SK-N-SH (cell line): ENCODE measurements at regions not wholly inside any gene's neighbourhood (a gene's known extent, or its start where the extent isn't known, plus 50 kb on each side); places are given as distances from the start of the nearest gene placed in this dataset.

Experiments
- CTCF ChIP-seq: fragments of 200-600 bp; sonication (generic); IDR thresholded peaks from 2 replicates; pipeline ENCODE4 v1.6.1; 2017; ENCODE audit warnings: antibody characterized with exemption, mild to moderate bottlenecking, moderate library complexity
- NRF1 ChIP-seq: IDR thresholded peaks from 2 replicates; pipeline ENCODE4 v1.6.1; 2012; ENCODE audit warnings: low read depth, mild to moderate bottlenecking, low read length
- POLR2AphosphoS5 ChIP-seq: IDR thresholded peaks from 2 replicates; pipeline ENCODE4 v1.6.1; 2012; ENCODE audit warnings: low read depth, low read length
- USF1 ChIP-seq: IDR thresholded peaks from 2 replicates; pipeline ENCODE4 v1.4.0; 2012; ENCODE audit warnings: low read depth, borderline replicate concordance
- ZBTB33 ChIP-seq: IDR thresholded peaks from 2 replicates; pipeline ENCODE4 v1.4.0; 2012; ENCODE audit warnings: low read depth, borderline replicate concordance

GRCh38 chr10:105793071-105793470 lies 1152.0 kb downstream of the SORCS3 start:
- TF ChIP-seq POLR2AphosphoS5 = no peak
- no peak for TF ChIP-seq USF1
- no peak for TF ChIP-seq CTCF
- no peak for TF ChIP-seq ZBTB33
- TF ChIP-seq NRF1 = no peak
